ENCODE measurements at regions not wholly inside any gene's neighbourhood (a gene's known extent, or its start where the extent isn't known, plus 50 kb on each side); places are given as distances from the start of the nearest gene placed in this dataset.

- no peak overlapping the region for H3K4me3 ChIP-seq (ENCODE audit: insufficient read length, low read depth)
- H3K36me3 ChIP-seq (ENCODE audit: insufficient read depth, insufficient read length, low read length): peaks cover 28% of the 10 kb centered on the region
- no peaks in the 10 kb centered on the region for H3K9me3 ChIP-seq (ENCODE audit: insufficient read depth, low read length)
- H3K9ac ChIP-seq (ENCODE audit: insufficient read length, low read depth): no peak overlapping the region
- peaks cover 2% of the 10 kb centered on the region for H3K4me1 ChIP-seq (ENCODE audit: insufficient read depth, insufficient read length)
- H3K27me3 ChIP-seq (ENCODE audit: insufficient read depth, insufficient read length): no peaks in the 10 kb centered on the region
- DNase-seq (ENCODE audit: low read depth, low spot score): no peak
- TF ChIP-seq SUZ12 (IDR thresholded peaks at IDR 0.05; ENCODE audit: extremely low read depth, insufficient read depth, insufficient read length) (no peak), ZNF274 (IDR thresholded peaks at IDR 0.05; ENCODE audit: low read depth, low read length) (no peak), YY1 (IDR thresholded peaks at IDR 0.05; ENCODE audit: insufficient read depth, insufficient read length) (no peak)
These were observed 100.7 kb upstream of the PODXL start for GRCh38 chr7:131656980-131657723.

- peaks cover 6% of the 10 kb centered on the region for H3K4me1 ChIP-seq (ENCODE audit: insufficient read depth, insufficient read length)
- H3K4me3 ChIP-seq (ENCODE audit: insufficient read length, low read depth): no peak overlapping the region
- no peak for DNase-seq (ENCODE audit: low read depth, low spot score)
- TF ChIP-seq YY1 (IDR thresholded peaks at IDR 0.05; ENCODE audit: insufficient read depth, insufficient read length): no peak
- TF ChIP-seq SUZ12 (IDR thresholded peaks at IDR 0.05; ENCODE audit: extremely low read depth, insufficient read depth, insufficient read length): no peak
- no peak for TF ChIP-seq ZNF274 (IDR thresholded peaks at IDR 0.05; ENCODE audit: low read depth, low read length)
- no peaks in the 10 kb centered on the region for H3K9me3 ChIP-seq (ENCODE audit: insufficient read depth, low read length)
- peaks cover 26% of the 10 kb centered on the region for H3K36me3 ChIP-seq (ENCODE audit: insufficient read depth, insufficient read length, low read length)
- no peaks in the 10 kb centered on the region for H3K27me3 ChIP-seq (ENCODE audit: insufficient read depth, insufficient read length)
- peak overlapping the region; percentile 77 for H3K9ac ChIP-seq (ENCODE audit: insufficient read length, low read depth)
These were observed 99.4 kb upstream of the PODXL start for GRCh38 chr7:131655866-131656265.

- no peak overlapping the region for H3K4me3 ChIP-seq (ENCODE audit: insufficient read length, low read depth)
- H3K36me3 ChIP-seq (ENCODE audit: insufficient read depth, insufficient read length, low read length): peaks cover 25% of the 10 kb centered on the region
- H3K9ac ChIP-seq (ENCODE audit: insufficient read length, low read depth): peak overlapping the region; percentile 77
- no peak for DNase-seq (ENCODE audit: low read depth, low spot score)
- no peaks in the 10 kb centered on the region for H3K27me3 ChIP-seq (ENCODE audit: insufficient read depth, insufficient read length)
- TF ChIP-seq SUZ12 (IDR thresholded peaks at IDR 0.05; ENCODE audit: extremely low read depth, insufficient read depth, insufficient read length) (no peak), YY1 (IDR thresholded peaks at IDR 0.05; ENCODE audit: insufficient read depth, insufficient read length) (no peak), ZNF274 (IDR thresholded peaks at IDR 0.05; ENCODE audit: low read depth, low read length) (no peak)
- H3K9me3 ChIP-seq (ENCODE audit: insufficient read depth, low read length): no peaks in the 10 kb centered on the region
- peaks cover 6% of the 10 kb centered on the region for H3K4me1 ChIP-seq (ENCODE audit: insufficient read depth, insufficient read length)
These were observed 99.0 kb upstream of the PODXL start for GRCh38 chr7:131655447-131655846.

- TF ChIP-seq SUZ12 (IDR thresholded peaks at IDR 0.05; ENCODE audit: extremely low read depth, insufficient read depth, insufficient read length): no peak
- no peak for TF ChIP-seq YY1 (IDR thresholded peaks at IDR 0.05; ENCODE audit: insufficient read depth, insufficient read length)
- H3K9ac ChIP-seq (ENCODE audit: insufficient read length, low read depth): peak overlapping the region; percentile 77
- H3K9me3 ChIP-seq (ENCODE audit: insufficient read depth, low read length): no peaks in the 10 kb centered on the region
These were observed 98.4 kb upstream of the PODXL start for GRCh38 chr7:131654668-131655326.

GRCh38 chr7:131654249-131654558 is 97.8 kb upstream of the PODXL start:
- peaks cover 25% of the 10 kb centered on the region for H3K36me3 ChIP-seq (ENCODE audit: insufficient read depth, insufficient read length, low read length)
- TF ChIP-seq ZNF274 (IDR thresholded peaks at IDR 0.05; ENCODE audit: low read depth, low read length): no peak
- no peak for TF ChIP-seq SUZ12 (IDR thresholded peaks at IDR 0.05; ENCODE audit: extremely low read depth, insufficient read depth, insufficient read length)
- no peak for TF ChIP-seq YY1 (IDR thresholded peaks at IDR 0.05; ENCODE audit: insufficient read depth, insufficient read length)
- H3K9ac ChIP-seq (ENCODE audit: insufficient read length, low read depth): peak overlapping the region; percentile 89
- no peaks in the 10 kb centered on the region for H3K9me3 ChIP-seq (ENCODE audit: insufficient read depth, low read length)
- H3K4me1 ChIP-seq (ENCODE audit: insufficient read depth, insufficient read length): peaks cover 10% of the 10 kb centered on the region
- peak overlapping the region; percentile 72 for H3K4me3 ChIP-seq (ENCODE audit: insufficient read length, low read depth)
- DNase-seq (ENCODE audit: low read depth, low spot score): no peak
- no peaks in the 10 kb centered on the region for H3K27me3 ChIP-seq (ENCODE audit: insufficient read depth, insufficient read length)

More at GRCh38 chr7:131654668-131655326, 98.4 kb upstream of the PODXL start:
- H3K4me1 ChIP-seq (ENCODE audit: insufficient read depth, insufficient read length): peaks cover 6% of the 10 kb centered on the region
- peaks cover 25% of the 10 kb centered on the region for H3K36me3 ChIP-seq (ENCODE audit: insufficient read depth, insufficient read length, low read length)
- peak overlapping the region; percentile 72 for H3K4me3 ChIP-seq (ENCODE audit: insufficient read length, low read depth)
- no peaks in the 10 kb centered on the region for H3K27me3 ChIP-seq (ENCODE audit: insufficient read depth, insufficient read length)
- DNase-seq (ENCODE audit: low read depth, low spot score): peak; percentile 95

GRCh38 chr7:131653418-131654248 is 97.2 kb upstream of the PODXL start:
- H3K27me3 ChIP-seq (ENCODE audit: insufficient read depth, insufficient read length): no peaks in the 10 kb centered on the region
- peak overlapping the region; percentile 89 for H3K9ac ChIP-seq (ENCODE audit: insufficient read length, low read depth)
- H3K9me3 ChIP-seq (ENCODE audit: insufficient read depth, low read length): no peaks in the 10 kb centered on the region
- peak overlapping the region; percentile 72 for H3K4me3 ChIP-seq (ENCODE audit: insufficient read length, low read depth)
- no peak for DNase-seq (ENCODE audit: low read depth, low spot score)
- TF ChIP-seq YY1 (IDR thresholded peaks at IDR 0.05; ENCODE audit: insufficient read depth, insufficient read length) (no peak), SUZ12 (IDR thresholded peaks at IDR 0.05; ENCODE audit: extremely low read depth, insufficient read depth, insufficient read length) (no peak), ZNF274 (IDR thresholded peaks at IDR 0.05; ENCODE audit: low read depth, low read length) (no peak)
- H3K4me1 ChIP-seq (ENCODE audit: insufficient read depth, insufficient read length): peaks cover 13% of the 10 kb centered on the region
- peaks cover 25% of the 10 kb centered on the region for H3K36me3 ChIP-seq (ENCODE audit: insufficient read depth, insufficient read length, low read length)

- peak; percentile 50 for DNase-seq (ENCODE audit: low read depth, low spot score)
- H3K4me3 ChIP-seq (ENCODE audit: insufficient read length, low read depth): peak overlapping the region; percentile 72
- peaks cover 25% of the 10 kb centered on the region for H3K36me3 ChIP-seq (ENCODE audit: insufficient read depth, insufficient read length, low read length)
- TF ChIP-seq ZNF274 (IDR thresholded peaks at IDR 0.05; ENCODE audit: low read depth, low read length): no peak
- TF ChIP-seq SUZ12 (IDR thresholded peaks at IDR 0.05; ENCODE audit: extremely low read depth, insufficient read depth, insufficient read length): no peak
- no peak for TF ChIP-seq YY1 (IDR thresholded peaks at IDR 0.05; ENCODE audit: insufficient read depth, insufficient read length)
- H3K9ac ChIP-seq (ENCODE audit: insufficient read length, low read depth): peak overlapping the region; percentile 89
- H3K9me3 ChIP-seq (ENCODE audit: insufficient read depth, low read length): no peaks in the 10 kb centered on the region
- H3K27me3 ChIP-seq (ENCODE audit: insufficient read depth, insufficient read length): no peaks in the 10 kb centered on the region
- peaks cover 19% of the 10 kb centered on the region for H3K4me1 ChIP-seq (ENCODE audit: insufficient read depth, insufficient read length)
These were observed 96.5 kb upstream of the PODXL start for GRCh38 chr7:131652934-131653333.

Measured in NT2/D1 (cell line).